H1 (cell line): ENCODE measurements at regions not wholly inside any gene's neighbourhood (a gene's known extent, or its start where the extent isn't known, plus 50 kb on each side); places are given as distances from the start of the nearest gene placed in this dataset.

Experiments
- TF ChIP-seq, protein P1 (sequence below): fragments of 300-600 bp; sonication (generic); IDR thresholded peaks from 2 replicates; pipeline ENCODE4 v1.7.1; 2012; ENCODE audit warnings: low read length, moderate library complexity, mild to moderate bottlenecking, inconsistent platforms; ENCODE audit not compliant: insufficient replicate concordance

DNA sequence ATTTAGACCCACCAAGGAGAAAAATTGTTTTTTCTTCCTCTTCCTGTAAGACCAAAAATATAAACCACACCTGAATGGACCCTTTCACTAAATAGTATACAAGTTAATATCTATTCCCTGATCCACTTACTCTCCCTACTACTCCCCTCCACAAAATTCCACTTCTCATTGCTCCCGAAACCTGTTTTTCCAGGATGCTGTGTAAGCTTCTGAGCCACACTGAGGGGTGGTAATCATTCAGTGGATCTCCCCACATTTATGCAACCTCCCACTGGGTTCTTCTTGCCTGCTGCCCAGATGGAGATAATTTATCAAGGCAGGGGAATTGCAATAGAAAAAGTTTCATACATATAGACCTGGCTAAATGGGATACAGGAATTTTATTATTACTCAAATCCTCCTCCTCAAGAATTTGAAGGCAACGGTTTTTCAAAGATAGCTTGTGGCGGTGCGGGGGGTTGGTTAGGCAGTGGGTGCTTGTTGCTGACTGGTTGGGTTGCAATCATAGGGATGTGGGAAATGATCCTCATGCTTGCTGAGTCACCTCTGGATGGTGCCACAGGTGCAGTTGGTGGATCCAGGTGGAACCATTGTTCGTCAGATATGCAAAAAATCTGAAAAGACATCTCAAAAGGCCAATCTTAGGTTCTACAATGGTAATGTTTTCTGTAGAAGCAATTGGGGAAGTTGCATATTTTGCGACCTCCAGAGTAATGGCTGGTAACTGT, 970.3 kb downstream of the CNTNAP5 start (continued):
- TF ChIP-seq, protein P1, sequence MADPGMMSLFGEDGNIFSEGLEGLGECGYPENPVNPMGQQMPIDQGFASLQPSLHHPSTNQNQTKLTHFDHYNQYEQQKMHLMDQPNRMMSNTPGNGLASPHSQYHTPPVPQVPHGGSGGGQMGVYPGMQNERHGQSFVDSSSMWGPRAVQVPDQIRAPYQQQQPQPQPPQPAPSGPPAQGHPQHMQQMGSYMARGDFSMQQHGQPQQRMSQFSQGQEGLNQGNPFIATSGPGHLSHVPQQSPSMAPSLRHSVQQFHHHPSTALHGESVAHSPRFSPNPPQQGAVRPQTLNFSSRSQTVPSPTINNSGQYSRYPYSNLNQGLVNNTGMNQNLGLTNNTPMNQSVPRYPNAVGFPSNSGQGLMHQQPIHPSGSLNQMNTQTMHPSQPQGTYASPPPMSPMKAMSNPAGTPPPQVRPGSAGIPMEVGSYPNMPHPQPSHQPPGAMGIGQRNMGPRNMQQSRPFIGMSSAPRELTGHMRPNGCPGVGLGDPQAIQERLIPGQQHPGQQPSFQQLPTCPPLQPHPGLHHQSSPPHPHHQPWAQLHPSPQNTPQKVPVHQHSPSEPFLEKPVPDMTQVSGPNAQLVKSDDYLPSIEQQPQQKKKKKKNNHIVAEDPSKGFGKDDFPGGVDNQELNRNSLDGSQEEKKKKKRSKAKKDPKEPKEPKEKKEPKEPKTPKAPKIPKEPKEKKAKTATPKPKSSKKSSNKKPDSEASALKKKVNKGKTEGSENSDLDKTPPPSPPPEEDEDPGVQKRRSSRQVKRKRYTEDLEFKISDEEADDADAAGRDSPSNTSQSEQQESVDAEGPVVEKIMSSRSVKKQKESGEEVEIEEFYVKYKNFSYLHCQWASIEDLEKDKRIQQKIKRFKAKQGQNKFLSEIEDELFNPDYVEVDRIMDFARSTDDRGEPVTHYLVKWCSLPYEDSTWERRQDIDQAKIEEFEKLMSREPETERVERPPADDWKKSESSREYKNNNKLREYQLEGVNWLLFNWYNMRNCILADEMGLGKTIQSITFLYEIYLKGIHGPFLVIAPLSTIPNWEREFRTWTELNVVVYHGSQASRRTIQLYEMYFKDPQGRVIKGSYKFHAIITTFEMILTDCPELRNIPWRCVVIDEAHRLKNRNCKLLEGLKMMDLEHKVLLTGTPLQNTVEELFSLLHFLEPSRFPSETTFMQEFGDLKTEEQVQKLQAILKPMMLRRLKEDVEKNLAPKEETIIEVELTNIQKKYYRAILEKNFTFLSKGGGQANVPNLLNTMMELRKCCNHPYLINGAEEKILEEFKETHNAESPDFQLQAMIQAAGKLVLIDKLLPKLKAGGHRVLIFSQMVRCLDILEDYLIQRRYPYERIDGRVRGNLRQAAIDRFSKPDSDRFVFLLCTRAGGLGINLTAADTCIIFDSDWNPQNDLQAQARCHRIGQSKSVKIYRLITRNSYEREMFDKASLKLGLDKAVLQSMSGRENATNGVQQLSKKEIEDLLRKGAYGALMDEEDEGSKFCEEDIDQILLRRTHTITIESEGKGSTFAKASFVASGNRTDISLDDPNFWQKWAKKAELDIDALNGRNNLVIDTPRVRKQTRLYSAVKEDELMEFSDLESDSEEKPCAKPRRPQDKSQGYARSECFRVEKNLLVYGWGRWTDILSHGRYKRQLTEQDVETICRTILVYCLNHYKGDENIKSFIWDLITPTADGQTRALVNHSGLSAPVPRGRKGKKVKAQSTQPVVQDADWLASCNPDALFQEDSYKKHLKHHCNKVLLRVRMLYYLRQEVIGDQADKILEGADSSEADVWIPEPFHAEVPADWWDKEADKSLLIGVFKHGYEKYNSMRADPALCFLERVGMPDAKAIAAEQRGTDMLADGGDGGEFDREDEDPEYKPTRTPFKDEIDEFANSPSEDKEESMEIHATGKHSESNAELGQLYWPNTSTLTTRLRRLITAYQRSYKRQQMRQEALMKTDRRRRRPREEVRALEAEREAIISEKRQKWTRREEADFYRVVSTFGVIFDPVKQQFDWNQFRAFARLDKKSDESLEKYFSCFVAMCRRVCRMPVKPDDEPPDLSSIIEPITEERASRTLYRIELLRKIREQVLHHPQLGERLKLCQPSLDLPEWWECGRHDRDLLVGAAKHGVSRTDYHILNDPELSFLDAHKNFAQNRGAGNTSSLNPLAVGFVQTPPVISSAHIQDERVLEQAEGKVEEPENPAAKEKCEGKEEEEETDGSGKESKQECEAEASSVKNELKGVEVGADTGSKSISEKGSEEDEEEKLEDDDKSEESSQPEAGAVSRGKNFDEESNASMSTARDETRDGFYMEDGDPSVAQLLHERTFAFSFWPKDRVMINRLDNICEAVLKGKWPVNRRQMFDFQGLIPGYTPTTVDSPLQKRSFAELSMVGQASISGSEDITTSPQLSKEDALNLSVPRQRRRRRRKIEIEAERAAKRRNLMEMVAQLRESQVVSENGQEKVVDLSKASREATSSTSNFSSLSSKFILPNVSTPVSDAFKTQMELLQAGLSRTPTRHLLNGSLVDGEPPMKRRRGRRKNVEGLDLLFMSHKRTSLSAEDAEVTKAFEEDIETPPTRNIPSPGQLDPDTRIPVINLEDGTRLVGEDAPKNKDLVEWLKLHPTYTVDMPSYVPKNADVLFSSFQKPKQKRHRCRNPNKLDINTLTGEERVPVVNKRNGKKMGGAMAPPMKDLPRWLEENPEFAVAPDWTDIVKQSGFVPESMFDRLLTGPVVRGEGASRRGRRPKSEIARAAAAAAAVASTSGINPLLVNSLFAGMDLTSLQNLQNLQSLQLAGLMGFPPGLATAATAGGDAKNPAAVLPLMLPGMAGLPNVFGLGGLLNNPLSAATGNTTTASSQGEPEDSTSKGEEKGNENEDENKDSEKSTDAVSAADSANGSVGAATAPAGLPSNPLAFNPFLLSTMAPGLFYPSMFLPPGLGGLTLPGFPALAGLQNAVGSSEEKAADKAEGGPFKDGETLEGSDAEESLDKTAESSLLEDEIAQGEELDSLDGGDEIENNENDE: no peak
